ENCODE measurements at regions not wholly inside any gene's neighbourhood (a gene's known extent, or its start where the extent isn't known, plus 50 kb on each side); places are given as distances from the start of the nearest gene placed in this dataset.

DNA sequence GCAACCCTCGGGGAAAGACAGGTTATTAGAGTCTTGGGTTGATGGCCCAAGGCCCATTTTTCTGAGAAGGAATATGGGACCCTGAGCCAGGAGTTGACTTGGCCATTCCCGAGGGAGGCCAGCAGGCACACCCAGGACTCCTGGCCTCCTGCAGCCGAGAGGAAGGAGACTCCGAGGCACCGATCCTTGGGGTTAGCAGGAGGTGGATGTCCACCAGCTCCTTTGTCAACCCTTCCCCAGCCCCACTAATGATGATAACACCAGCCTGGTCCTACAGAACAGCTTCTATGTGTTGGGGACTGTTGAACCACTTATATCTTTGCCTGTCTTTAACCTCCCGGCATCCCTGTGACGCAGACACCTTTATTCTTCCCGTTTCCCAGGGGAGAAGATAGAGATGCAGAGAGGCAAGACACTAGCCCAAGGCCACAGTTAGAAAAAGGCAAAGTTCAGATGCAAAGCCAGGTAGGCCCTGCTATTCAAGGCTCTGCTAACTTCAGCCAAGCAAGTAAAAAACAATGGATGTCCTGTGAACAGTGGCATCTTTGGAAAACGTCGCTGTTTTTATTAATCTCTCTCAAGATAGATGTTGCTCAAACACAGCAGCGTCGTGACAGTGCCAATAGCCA is 767.3 kb upstream of the TBX3 start:
- TF ChIP-seq, protein P1, sequence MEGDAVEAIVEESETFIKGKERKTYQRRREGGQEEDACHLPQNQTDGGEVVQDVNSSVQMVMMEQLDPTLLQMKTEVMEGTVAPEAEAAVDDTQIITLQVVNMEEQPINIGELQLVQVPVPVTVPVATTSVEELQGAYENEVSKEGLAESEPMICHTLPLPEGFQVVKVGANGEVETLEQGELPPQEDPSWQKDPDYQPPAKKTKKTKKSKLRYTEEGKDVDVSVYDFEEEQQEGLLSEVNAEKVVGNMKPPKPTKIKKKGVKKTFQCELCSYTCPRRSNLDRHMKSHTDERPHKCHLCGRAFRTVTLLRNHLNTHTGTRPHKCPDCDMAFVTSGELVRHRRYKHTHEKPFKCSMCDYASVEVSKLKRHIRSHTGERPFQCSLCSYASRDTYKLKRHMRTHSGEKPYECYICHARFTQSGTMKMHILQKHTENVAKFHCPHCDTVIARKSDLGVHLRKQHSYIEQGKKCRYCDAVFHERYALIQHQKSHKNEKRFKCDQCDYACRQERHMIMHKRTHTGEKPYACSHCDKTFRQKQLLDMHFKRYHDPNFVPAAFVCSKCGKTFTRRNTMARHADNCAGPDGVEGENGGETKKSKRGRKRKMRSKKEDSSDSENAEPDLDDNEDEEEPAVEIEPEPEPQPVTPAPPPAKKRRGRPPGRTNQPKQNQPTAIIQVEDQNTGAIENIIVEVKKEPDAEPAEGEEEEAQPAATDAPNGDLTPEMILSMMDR (IDR thresholded peaks at IDR 0.05): no peak
- TF ChIP-seq POLR2A (IDR thresholded peaks at IDR 0.05): no peak
